ENCODE measurements at regions not wholly inside any gene's neighbourhood (a gene's known extent, or its start where the extent isn't known, plus 50 kb on each side); places are given as distances from the start of the nearest gene placed in this dataset.

DNA sequence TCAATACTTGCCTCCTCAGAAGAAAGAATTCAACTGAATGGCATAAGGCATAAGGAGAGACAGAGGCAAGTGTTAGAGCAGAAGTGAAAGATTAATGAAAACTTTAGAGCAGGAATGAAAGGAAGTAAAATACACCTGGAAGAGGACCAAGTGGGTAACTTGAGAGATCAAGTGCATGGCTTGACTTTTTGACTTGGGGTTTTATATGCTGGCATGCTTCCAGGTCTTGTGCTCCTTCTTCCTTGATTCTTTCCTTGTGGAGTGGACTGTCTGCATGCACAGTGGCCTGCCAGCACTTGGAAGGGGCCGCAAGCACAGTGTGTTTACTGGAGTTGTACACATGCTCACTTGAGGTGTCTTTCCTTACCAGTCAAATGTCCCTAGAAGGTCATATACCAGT lies 222.1 kb upstream of the UFL1 start (continued):
- TF ChIP-seq REST (IDR thresholded peaks at IDR 0.05; ENCODE audit: unreplicated experiment) (no peak), ZNF114 (CRISPR knock-in tag; IDR thresholded peaks at IDR 0.05) (no peak), NANOG (IDR thresholded peaks at IDR 0.05; ENCODE audit: borderline replicate concordance) (no peak), POLR2AphosphoS5 (IDR thresholded peaks at IDR 0.05; ENCODE audit: low read depth) (no peak), EZH2phosphoT487 (IDR thresholded peaks at IDR 0.05; ENCODE audit: unreplicated experiment) (no peak)
- TF ChIP-seq, protein P1, sequence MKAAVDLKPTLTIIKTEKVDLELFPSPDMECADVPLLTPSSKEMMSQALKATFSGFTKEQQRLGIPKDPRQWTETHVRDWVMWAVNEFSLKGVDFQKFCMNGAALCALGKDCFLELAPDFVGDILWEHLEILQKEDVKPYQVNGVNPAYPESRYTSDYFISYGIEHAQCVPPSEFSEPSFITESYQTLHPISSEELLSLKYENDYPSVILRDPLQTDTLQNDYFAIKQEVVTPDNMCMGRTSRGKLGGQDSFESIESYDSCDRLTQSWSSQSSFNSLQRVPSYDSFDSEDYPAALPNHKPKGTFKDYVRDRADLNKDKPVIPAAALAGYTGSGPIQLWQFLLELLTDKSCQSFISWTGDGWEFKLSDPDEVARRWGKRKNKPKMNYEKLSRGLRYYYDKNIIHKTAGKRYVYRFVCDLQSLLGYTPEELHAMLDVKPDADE (IDR thresholded peaks at IDR 0.05): no peak
- TF ChIP-seq, protein P2, sequence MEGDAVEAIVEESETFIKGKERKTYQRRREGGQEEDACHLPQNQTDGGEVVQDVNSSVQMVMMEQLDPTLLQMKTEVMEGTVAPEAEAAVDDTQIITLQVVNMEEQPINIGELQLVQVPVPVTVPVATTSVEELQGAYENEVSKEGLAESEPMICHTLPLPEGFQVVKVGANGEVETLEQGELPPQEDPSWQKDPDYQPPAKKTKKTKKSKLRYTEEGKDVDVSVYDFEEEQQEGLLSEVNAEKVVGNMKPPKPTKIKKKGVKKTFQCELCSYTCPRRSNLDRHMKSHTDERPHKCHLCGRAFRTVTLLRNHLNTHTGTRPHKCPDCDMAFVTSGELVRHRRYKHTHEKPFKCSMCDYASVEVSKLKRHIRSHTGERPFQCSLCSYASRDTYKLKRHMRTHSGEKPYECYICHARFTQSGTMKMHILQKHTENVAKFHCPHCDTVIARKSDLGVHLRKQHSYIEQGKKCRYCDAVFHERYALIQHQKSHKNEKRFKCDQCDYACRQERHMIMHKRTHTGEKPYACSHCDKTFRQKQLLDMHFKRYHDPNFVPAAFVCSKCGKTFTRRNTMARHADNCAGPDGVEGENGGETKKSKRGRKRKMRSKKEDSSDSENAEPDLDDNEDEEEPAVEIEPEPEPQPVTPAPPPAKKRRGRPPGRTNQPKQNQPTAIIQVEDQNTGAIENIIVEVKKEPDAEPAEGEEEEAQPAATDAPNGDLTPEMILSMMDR (conservative IDR thresholded peaks at IDR 0.05; ENCODE audit: low read depth in 2 of 2): no peak

DNA sequence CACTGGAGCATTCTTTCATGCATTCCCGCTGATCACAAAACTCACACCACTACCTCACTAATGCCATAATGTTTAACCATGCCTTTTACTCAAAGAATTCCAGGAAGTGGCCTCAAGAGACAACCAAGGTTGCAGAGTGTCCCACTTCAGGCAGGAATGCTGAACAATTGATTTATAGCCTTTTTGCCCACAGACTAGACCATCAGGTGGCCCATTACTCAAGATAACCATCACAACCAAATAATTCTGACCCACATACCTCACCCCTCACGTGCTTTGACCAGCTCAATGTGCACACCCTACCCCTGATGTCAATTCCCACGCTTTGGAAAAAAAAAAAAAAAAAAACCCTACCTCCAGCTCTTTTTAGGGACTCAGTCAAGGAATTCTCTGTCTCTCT lies 220.6 kb upstream of the UFL1 start:
- Histone ChIP-seq H3K27me3 (ENCODE audit: insufficient read depth) (no peaks in the 10 kb centered on the region), H3K9me2 (ENCODE audit: insufficient read depth) (no peaks in the 10 kb centered on the region), H4K20me1 (replicated peaks; ENCODE audit: insufficient read depth) (no peaks in the 10 kb centered on the region), H2AFZ (no peak overlapping the region), H3K79me2 (replicated peaks; ENCODE audit: insufficient read depth) (no peaks in the 10 kb centered on the region), H3K4me1 (ENCODE audit: insufficient read depth) (no peaks in the 10 kb centered on the region), H3K36me3 (ENCODE audit: insufficient read depth) (no peaks in the 10 kb centered on the region), H3K27ac (ENCODE audit: low read depth) (no peak overlapping the region), H3K4me2 (no peak overlapping the region), H3F3A (replicated peaks; ENCODE audit: low read depth) (no peaks in the 10 kb centered on the region), H3K4me3 (no peak overlapping the region)
- Mint-ChIP-seq H3K4me3 (no peak overlapping the region), H3K27me3 (ENCODE audit: insufficient read depth, low read depth, poor library complexity) (peaks cover 2% of the 10 kb centered on the region), H3K27ac (no peak overlapping the region), H3K9me3 (no peaks in the 10 kb centered on the region), H3K36me3 (ENCODE audit: low read depth) (no peaks in the 10 kb centered on the region), H3K4me1 (peaks cover 19% of the 10 kb centered on the region)
- DNase-seq (ENCODE audit: low spot score): no peak
- no peak for TF ChIP-seq STAT1 (IDR thresholded peaks at IDR 0.05; ENCODE audit: unreplicated experiment)
- TF ChIP-seq ZNF462 (CRISPR knock-in tag; IDR thresholded peaks at IDR 0.05): no peak
- no peak for TF ChIP-seq POLR2AphosphoS5 (IDR thresholded peaks at IDR 0.05; ENCODE audit: low read depth)
- TF ChIP-seq ZNF331 (CRISPR knock-in tag; IDR thresholded peaks at IDR 0.05; ENCODE audit: low read depth): no peak
- ATAC-seq: no peak

Data from GM23338 (cell line).